Testis (tissue), 2 donors: ENCODE measurements at regions not wholly inside any gene's neighbourhood (a gene's known extent, or its start where the extent isn't known, plus 50 kb on each side); places are given as distances from the start of the nearest gene placed in this dataset.

Experiments used
- DNase-seq: peaks from one replicate; pipeline ENCODE4 v3.0.0-alpha.2; 2019
- H3K27ac ChIP-seq, 2 donors: fragments of 200-600 bp; sonication (generic); one replicate each; pipeline ENCODE4 v1.5.1; 2019
- H3K27me3 ChIP-seq: fragments of 200-600 bp; sonication (generic); one replicate; pipeline ENCODE4 v1.5.1; 2019
- H3K36me3 ChIP-seq: fragments of 200-600 bp; sonication (generic); one replicate; pipeline ENCODE4 v1.5.1; 2017; ENCODE audit warnings: low read depth; ENCODE audit errors: missing control alignments
- H3K4me1 ChIP-seq: fragments of 200-600 bp; sonication (generic); one replicate; pipeline ENCODE4 v1.5.1; 2019
- H3K4me3 ChIP-seq, 2 donors: fragments of 200-600 bp; sonication (generic); one replicate each; pipeline ENCODE4 v1.5.1; 2017 to 2019
- H3K9me3 ChIP-seq: fragments of 200-600 bp; sonication (generic); one replicate; pipeline ENCODE4 v1.5.1; 2017
- POLR2A ChIP-seq: fragments of 450-650 bp; IDR thresholded peaks from one replicate; pipeline ENCODE4 v1.6.1; 2017; ENCODE audit warnings: antibody characterized with exemption, mild to moderate bottlenecking, moderate library complexity
- WGBS, 2 donors: methylation state at CpG; one replicate each; pipeline ENCODE4 v1.1.5; 2018; 5-methylcytosine and 5-hydroxymethylcytosine counted together
- intact Hi-C: fragments of 100-400 bp; cut with DNase I; formaldehyde crosslinking; loops from one replicate; pipeline ENCODE4 v1.15.1; 2023; ENCODE audit warnings: low total_unique reads
- TF ChIP-seq, protein P1 (sequence below), 3 experiments: fragments of 450-650 bp in 2 of 3; fragments of 200-600 bp in 1 of 3; sonication (generic) in 1 of 3; IDR thresholded peaks; one replicate each; pipeline ENCODE4 v1.5.1; 2016 to 2019; ENCODE audit warnings: antibody characterized with exemption in 3 of 3, mild to moderate bottlenecking in 2 of 3, moderate library complexity in 1 of 3

DNA sequence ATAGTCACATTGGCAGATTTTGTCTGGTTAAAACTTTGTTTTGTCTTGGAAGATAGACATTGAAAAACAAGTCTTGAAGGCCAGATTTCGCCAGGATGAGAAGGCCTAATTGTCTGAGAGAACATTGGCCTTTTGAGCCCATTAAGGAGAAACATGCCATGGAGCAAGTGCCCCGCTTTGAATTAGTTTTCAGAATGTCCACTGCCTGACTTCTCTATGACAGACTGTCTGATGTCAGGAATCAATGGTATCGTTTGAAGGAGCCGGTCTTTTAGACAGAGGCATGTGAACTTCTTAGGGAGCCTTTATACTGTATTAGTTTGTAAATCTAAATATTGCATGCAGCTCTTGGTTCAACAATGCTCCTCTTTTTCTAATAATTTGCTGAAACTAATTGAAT lies 155.9 kb downstream of the DLEU7 start:
- WGBS, 2 donors, result 90 to 94% methylated on average over 4 of the region's 4 CpGs
- TF ChIP-seq, protein P1, sequence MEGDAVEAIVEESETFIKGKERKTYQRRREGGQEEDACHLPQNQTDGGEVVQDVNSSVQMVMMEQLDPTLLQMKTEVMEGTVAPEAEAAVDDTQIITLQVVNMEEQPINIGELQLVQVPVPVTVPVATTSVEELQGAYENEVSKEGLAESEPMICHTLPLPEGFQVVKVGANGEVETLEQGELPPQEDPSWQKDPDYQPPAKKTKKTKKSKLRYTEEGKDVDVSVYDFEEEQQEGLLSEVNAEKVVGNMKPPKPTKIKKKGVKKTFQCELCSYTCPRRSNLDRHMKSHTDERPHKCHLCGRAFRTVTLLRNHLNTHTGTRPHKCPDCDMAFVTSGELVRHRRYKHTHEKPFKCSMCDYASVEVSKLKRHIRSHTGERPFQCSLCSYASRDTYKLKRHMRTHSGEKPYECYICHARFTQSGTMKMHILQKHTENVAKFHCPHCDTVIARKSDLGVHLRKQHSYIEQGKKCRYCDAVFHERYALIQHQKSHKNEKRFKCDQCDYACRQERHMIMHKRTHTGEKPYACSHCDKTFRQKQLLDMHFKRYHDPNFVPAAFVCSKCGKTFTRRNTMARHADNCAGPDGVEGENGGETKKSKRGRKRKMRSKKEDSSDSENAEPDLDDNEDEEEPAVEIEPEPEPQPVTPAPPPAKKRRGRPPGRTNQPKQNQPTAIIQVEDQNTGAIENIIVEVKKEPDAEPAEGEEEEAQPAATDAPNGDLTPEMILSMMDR (IDR thresholded peaks at IDR 0.05), result no peak
- no peak for TF ChIP-seq POLR2A
- H3K4me1 ChIP-seq, result peaks cover 44% of the 10 kb centered on the region
- H3K4me3 ChIP-seq, result no peak overlapping the region
- peak overlapping the region in 1 of 2 donors; percentile 11 for H3K27ac ChIP-seq
- no peaks in the 10 kb centered on the region for H3K9me3 ChIP-seq
- DNase-seq, result no peak
- H3K36me3 ChIP-seq, result no peaks in the 10 kb centered on the region
- intact Hi-C loops, result no loop called here
- H3K27me3 ChIP-seq, result no peaks in the 10 kb centered on the region

DNA sequence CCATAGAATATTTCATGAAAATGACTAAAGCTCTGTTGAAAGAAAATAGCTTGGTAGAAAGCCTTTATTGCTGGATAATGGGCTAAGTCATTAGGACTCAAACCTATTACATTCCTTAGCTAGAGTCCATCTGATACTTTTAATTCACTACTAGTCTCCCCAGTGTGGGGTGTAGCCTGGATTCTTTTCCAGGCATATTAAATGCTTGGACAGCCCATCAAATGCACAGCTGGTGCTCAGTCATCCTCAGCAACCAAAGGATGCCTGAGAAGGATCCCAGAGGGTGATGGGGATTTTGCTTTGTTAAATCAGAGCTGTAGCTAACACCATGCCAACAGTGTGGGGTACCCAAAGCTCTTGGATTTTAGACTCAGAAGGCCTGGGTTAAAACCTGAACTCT lies 153.5 kb downstream of the DLEU7 start:
- TF ChIP-seq, protein P1 (IDR thresholded peaks at IDR 0.05), result no peak
- no peak for TF ChIP-seq POLR2A
- H3K4me3 ChIP-seq, result no peak overlapping the region
- H3K4me1 ChIP-seq, result peaks cover 38% of the 10 kb centered on the region
- no peaks in the 10 kb centered on the region for H3K27me3 ChIP-seq
- DNase-seq, result no peak
- H3K36me3 ChIP-seq, result no peaks in the 10 kb centered on the region
- H3K27ac ChIP-seq, result no peak overlapping the region
- no peaks in the 10 kb centered on the region for H3K9me3 ChIP-seq
- intact Hi-C loops, result no loop called here

DNA sequence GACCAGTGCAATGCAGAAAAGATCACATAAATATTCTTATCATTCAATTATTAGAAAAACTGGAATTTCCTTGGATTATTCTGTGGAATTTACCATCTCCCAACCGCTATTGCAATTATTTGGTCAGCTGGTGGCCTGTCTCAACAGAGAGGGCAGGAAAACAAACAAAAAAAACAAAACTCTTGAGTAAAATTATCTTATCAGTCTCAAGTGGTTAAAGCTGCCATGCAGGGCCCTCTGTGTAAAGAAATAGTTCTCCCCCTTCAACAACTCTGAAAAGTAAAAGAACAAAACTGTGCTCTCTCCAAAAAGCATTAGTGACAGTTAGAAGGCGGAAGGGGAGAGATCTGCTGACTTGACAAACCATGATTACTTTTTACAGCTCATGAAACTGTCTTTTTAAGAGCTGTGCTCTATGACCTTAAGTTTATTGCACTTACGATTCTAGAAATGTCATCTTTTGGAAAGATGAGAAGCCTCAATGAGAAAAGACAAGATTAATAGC lies 152.3 kb downstream of the DLEU7 start:
- Histone ChIP-seq H3K9me3 (no peaks in the 10 kb centered on the region), H3K4me1 (peaks cover 28% of the 10 kb centered on the region), H3K36me3 (no peaks in the 10 kb centered on the region), H3K27me3 (no peaks in the 10 kb centered on the region), H3K27ac (peak overlapping the region in 1 of 2 donors; percentile 32), H3K4me3 (no peak overlapping the region)
- DNase-seq, result no peak
- intact Hi-C loops, result no loop called here
- 54 to 70% methylated on average over 3 of the region's 3 CpGs for WGBS, 2 donors
- TF ChIP-seq POLR2A, result no peak
- TF ChIP-seq, protein P1 (IDR thresholded peaks at IDR 0.05), result no peak

DNA sequence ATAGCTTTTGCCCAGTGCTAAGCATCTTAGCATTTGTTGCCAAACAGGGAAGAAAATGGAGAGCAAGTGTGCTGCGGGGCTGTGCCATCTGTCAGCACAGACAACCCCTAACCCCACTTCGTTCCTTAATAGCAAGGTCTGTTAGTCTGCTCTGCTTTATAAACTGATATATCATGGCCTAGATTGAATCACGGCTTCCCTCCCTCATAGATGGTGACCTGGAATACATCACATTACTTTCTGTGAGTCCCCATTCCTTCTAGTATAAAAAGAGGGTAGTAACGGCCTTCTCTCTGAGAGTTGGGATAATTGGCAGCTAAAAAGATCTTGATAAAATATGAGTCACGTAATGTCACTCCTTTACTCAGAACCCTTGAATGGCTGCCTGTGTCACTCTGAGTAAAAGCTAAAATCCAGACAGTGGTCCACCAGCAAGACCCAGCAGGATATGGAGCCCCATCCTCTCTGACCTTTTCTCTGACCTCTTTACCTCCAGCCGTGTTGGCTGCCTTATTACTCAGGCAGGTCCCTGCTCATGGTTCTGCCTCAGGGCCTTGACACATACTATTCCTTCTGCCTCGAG lies 151.7 kb downstream of the DLEU7 start:
- DNase-seq, result no peak
- H3K4me1 ChIP-seq, result peaks cover 24% of the 10 kb centered on the region
- no peak overlapping the region for H3K4me3 ChIP-seq
- WGBS, 2 donors, result 64 to 79% methylated on average over 7 of the region's 7 CpGs
- H3K9me3 ChIP-seq, result no peaks in the 10 kb centered on the region
- peak overlapping the region in 1 of 2 donors; percentile 32 for H3K27ac ChIP-seq
- H3K36me3 ChIP-seq, result no peaks in the 10 kb centered on the region
- intact Hi-C loops, result no loop called here
- no peak for TF ChIP-seq POLR2A
- TF ChIP-seq, protein P1 (IDR thresholded peaks at IDR 0.05), result no peak
- no peaks in the 10 kb centered on the region for H3K27me3 ChIP-seq

DNA sequence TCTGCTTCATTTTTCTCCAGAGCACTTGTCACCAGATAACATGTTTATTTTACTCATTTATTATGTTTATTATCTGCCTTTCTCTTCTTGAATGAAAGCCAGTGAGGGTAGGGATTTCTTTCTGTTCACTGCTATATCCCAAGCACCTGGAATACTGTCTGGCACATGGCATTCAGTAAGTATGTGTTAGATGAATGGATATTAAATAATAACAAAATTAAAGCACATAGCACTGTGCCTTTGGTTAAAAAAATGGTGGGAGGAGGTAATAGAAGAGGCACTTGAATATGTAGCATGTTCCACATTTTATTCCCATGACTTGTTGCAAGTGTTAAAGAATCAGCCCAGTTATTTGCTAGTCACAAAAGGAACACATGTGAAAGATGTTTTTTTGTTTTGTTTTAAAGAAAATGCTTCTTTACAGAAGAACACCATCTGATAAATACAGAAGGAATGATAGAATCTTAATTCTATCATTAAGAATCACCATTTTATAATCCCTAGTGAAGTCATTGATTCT lies 151.0 kb downstream of the DLEU7 start:
- Histone ChIP-seq H3K9me3 (no peaks in the 10 kb centered on the region), H3K27ac (no peak overlapping the region), H3K4me3 (no peak overlapping the region), H3K27me3 (no peaks in the 10 kb centered on the region), H3K4me1 (peaks cover 26% of the 10 kb centered on the region), H3K36me3 (no peaks in the 10 kb centered on the region)
- no peak for DNase-seq
- intact Hi-C loops, result no loop called here
- TF ChIP-seq, protein P1 (IDR thresholded peaks at IDR 0.05), result no peak
- no peak for TF ChIP-seq POLR2A
